K562 (cell line): ENCODE measurements at regions not wholly inside any gene's neighbourhood (a gene's known extent, or its start where the extent isn't known, plus 50 kb on each side); places are given as distances from the start of the nearest gene placed in this dataset.

ENCODE experiments used
- ATAC-seq: fragments of 200-7000 bp; cut with Tn5 transposase; 3 replicates; pipeline ENCODE4 v1.9.1; 2020; ENCODE audit warnings: moderate library complexity
- BruUV-seq: library from RNA; stranded (reverse); fragments of 400-500 nt; replicated peaks from 2 replicates; lab custom pipeline; 2021; lab: Mats Ljungman, UMichigan
- CTCF ChIA-PET: fragments of 300-600 bp; formaldehyde crosslinking; extraction: SDS; loops from one replicate; lab custom pipeline; 2021; ENCODE audit warnings: low intra/inter-chr PET ratio; lab: Yijun Ruan, JAX
- POLR2A ChIA-PET: fragments of 300-600, 350-650 bp; sonication (Branson Sonifier 250); formaldehyde crosslinking; extraction: SDS; loops from one replicate; lab custom pipeline; 2021; ENCODE audit warnings: antibody characterized with exemption, inconsistent platforms; lab: Yijun Ruan, JAX
- DNase-seq, 4 experiments: peaks; one replicate each; pipeline versions ENCODE4 v3.0.0 to v3.0.0-alpha.2; 2011 to 2018; ENCODE audit warnings: low spot score in 3 of 4, mixed read lengths in 3 of 4; ENCODE audit errors: extremely low read depth in 1 of 4
- FAIRE-seq: peaks from 2 replicates; lab custom pipeline; 2011; peaks lifted over from hg19 to GRCh38; lab: Jason Lieb, UNC
- H2AFZ ChIP-seq: 2 replicates; pipeline ENCODE4 v1.6.0; 2011; ENCODE audit warnings: low read depth, low read length, control low read depth, inconsistent platforms
- H3K27ac ChIP-seq: fragments of 200-600 bp; 3 replicates; pipeline ENCODE4 v1.8.0; 2011; ENCODE audit warnings: low read depth, mild to moderate bottlenecking, control low read depth, inconsistent platforms, low read length, moderate library complexity, mixed read lengths; ENCODE audit errors: extremely low read depth
- H3K27me3 ChIP-seq, 2 experiments: fragments of 300-600 bp in 1 of 2; 2 replicates in 1 of 2; 3 replicates in 1 of 2; pipeline versions ENCODE4 v1.6.0 to v1.8.0; 2011; ENCODE audit warnings: inconsistent platforms in 2 of 2, low read length in 2 of 2, mild to moderate bottlenecking in 1 of 2, mixed read lengths in 1 of 2, moderate library complexity in 1 of 2; ENCODE audit not compliant: control insufficient read depth in 2 of 2, insufficient read depth in 2 of 2
- H3K36me3 ChIP-seq: fragments of 300-600 bp; 3 replicates; pipeline ENCODE4 v1.8.0; 2011; ENCODE audit warnings: mild to moderate bottlenecking, low read length, inconsistent platforms; ENCODE audit not compliant: control insufficient read depth, insufficient read depth
- H3K4me1 ChIP-seq, 2 experiments: fragments of 200-600 bp in 1 of 2; replicated peaks in 1 of 2; 2 replicates in 1 of 2; 3 replicates in 1 of 2; pipeline versions ENCODE4 v1.5.1 to v1.8.0; 2011; ENCODE audit warnings: inconsistent platforms in 2 of 2, low read length in 2 of 2, mild to moderate bottlenecking in 1 of 2, mixed read lengths in 1 of 2, moderate library complexity in 1 of 2; ENCODE audit not compliant: control insufficient read depth in 2 of 2, insufficient read depth in 2 of 2
- H3K4me2 ChIP-seq: 2 replicates; pipeline ENCODE4 v1.6.1; 2011; ENCODE audit warnings: low read length, control low read depth, inconsistent platforms, mixed read lengths; ENCODE audit not compliant: insufficient read depth
- H3K4me3 ChIP-seq: fragments of 200-600 bp; sonication (generic), shearing (Covaris generic); 2 replicates; pipeline ENCODE4 v1.5.1; 2016; ENCODE audit warnings: control low read depth, inconsistent platforms
- H3K79me2 ChIP-seq: fragments of 200-600 bp; 3 replicates; pipeline ENCODE4 v1.8.0; 2011; ENCODE audit warnings: low read length, inconsistent platforms; ENCODE audit not compliant: control insufficient read depth, insufficient read depth
- H3K9ac ChIP-seq, 2 experiments: 2 replicates each; pipeline versions ENCODE4 v1.6.0 to v1.6.1; 2011; ENCODE audit warnings: low read depth in 2 of 2, low read length in 2 of 2, control low read depth in 1 of 2, inconsistent platforms in 1 of 2, mild to moderate bottlenecking in 1 of 2, mixed read lengths in 1 of 2; ENCODE audit not compliant: insufficient read depth in 1 of 2
- H3K9me1 ChIP-seq: one replicate; pipeline ENCODE4 v1.6.0; 2011; ENCODE audit warnings: inconsistent platforms, mild to moderate bottlenecking, low read length, moderate library complexity; ENCODE audit not compliant: control insufficient read depth, insufficient read depth
- H3K9me3 ChIP-seq: replicated peaks from 2 replicates; pipeline ENCODE4 v1.5.1; 2011; ENCODE audit warnings: low read depth, low read length, inconsistent platforms; ENCODE audit not compliant: control insufficient read depth, insufficient read depth
- H4K20me1 ChIP-seq: replicated peaks from 2 replicates; pipeline ENCODE4 v1.6.1; 2011; ENCODE audit warnings: low read length, inconsistent platforms, mixed read lengths; ENCODE audit not compliant: control insufficient read depth, insufficient read depth
- DIDO1 ChIP-seq: fragments of 450-650 bp; IDR thresholded peaks from 2 replicates; pipeline ENCODE4 v1.6.1; 2016; ENCODE audit warnings: low read depth, missing biosample characterization, missing genetic modification characterization
- EP300 ChIP-seq: IDR thresholded peaks from 2 replicates; pipeline ENCODE4 v1.6.1; 2012; ENCODE audit warnings: low read length, improper control_type of control experiment
- EWSR1 ChIP-seq: fragments of 450-650 bp; IDR thresholded peaks from 2 replicates; pipeline ENCODE4 v1.6.1; 2018; ENCODE audit warnings: borderline replicate concordance, mild to moderate bottlenecking, low read depth, moderate library complexity; ENCODE audit not compliant: partially characterized antibody
- KAT7 ChIP-seq: sonication (generic); formaldehyde crosslinking; IDR thresholded peaks from 2 replicates; pipeline ENCODE4 v1.8.0; 2022; ENCODE audit warnings: missing genetic modification reagents, mild to moderate bottlenecking, borderline replicate concordance
- PRMT5 ChIP-seq: sonication (generic); formaldehyde crosslinking; IDR thresholded peaks from 2 replicates; pipeline ENCODE4 v1.5.0; 2020; ENCODE audit warnings: missing genetic modification reagents
- RUNX1 ChIP-seq: sonication (generic); IDR thresholded peaks from 2 replicates; pipeline ENCODE4 v1.6.1; 2016; ENCODE audit warnings: antibody characterized with exemption, low read depth
- SIN3A ChIP-seq, 2 experiments: fragments of 150-350 bp in 1 of 2; IDR thresholded peaks; 2 replicates each; pipeline ENCODE4 v1.6.1; 2011 to 2016; ENCODE audit warnings: borderline replicate concordance in 2 of 2, low read depth in 2 of 2, low read length in 2 of 2, mild to moderate bottlenecking in 2 of 2, moderate library complexity in 2 of 2; ENCODE audit not compliant: control insufficient read depth in 1 of 2
- ZKSCAN3 ChIP-seq: fragments of 250-450 bp; sonication (Bioruptor Pico); IDR thresholded peaks from 2 replicates; pipeline ENCODE4 v1.4.0; 2020
- ZNF263 ChIP-seq: sonication (generic); formaldehyde crosslinking; IDR thresholded peaks from 2 replicates; pipeline ENCODE4 v1.8.0; 2022; ENCODE audit warnings: mild to moderate bottlenecking, missing genetic modification reagents, borderline replicate concordance
- WGBS: fragments of 100-300 bp; shearing (Covaris generic); methylation state at CpG from one replicate; pipeline ENCODE4 v1.1.6; 2016; ENCODE audit warnings: low coverage, mixed read lengths; ENCODE audit not compliant: insufficient coverage; ENCODE audit errors: missing lambda C conversion rate; 5-methylcytosine and 5-hydroxymethylcytosine counted together
- in situ Hi-C: fragments of 300-500 bp; cut with MboI; formaldehyde crosslinking; loops from 4 replicates; pipeline ENCODE4 v1.15.0; 2018; ENCODE audit warnings: inconsistent platforms, mixed read lengths
- intact Hi-C: fragments of 100-400 bp; cut with micrococcal nuclease; formaldehyde crosslinking; loops from 2 replicates; pipeline ENCODE4 v1.14.2; 2022
- TF ChIP-seq, protein P1 (sequence below): fragments of 250-450 bp; sonication (Bioruptor Pico); IDR thresholded peaks from 2 replicates; pipeline ENCODE4 v1.8.0; 2021; ENCODE audit warnings: mild to moderate bottlenecking, moderate library complexity

DNA sequence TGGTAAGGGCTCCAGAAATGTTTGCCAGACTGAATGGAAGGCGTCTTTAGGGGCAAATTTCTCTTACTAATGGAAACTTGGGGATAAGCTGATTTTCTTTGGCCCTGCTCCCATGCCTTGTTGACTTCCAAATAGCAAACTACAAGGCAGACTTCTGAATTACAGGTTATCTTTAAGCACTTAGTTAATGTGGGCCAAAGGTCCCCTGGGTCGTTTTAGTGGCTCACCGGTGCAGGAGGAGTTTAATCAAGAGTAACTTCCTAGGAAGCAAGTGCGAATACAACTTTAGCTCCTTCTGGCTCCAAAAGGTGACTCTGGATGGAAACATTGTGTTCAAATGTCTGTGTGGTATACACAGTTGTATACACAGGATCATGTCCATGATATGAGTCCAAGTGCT, 323.6 kb downstream of the SLITRK2 start:
- H3K27me3 ChIP-seq = no peaks in the 10 kb centered on the region
- H4K20me1 ChIP-seq = no peaks in the 10 kb centered on the region
- FAIRE-seq = no peak
- ChIA-PET POLR2A (no interaction called here), CTCF (no interaction called here)
- H3K36me3 ChIP-seq = no peaks in the 10 kb centered on the region
- H3K4me2 ChIP-seq = no peak overlapping the region
- H3K9me3 ChIP-seq = no peaks in the 10 kb centered on the region
- in situ Hi-C loops = no loop called here
- intact Hi-C loops = no loop called here
- TF ChIP-seq, protein P1, sequence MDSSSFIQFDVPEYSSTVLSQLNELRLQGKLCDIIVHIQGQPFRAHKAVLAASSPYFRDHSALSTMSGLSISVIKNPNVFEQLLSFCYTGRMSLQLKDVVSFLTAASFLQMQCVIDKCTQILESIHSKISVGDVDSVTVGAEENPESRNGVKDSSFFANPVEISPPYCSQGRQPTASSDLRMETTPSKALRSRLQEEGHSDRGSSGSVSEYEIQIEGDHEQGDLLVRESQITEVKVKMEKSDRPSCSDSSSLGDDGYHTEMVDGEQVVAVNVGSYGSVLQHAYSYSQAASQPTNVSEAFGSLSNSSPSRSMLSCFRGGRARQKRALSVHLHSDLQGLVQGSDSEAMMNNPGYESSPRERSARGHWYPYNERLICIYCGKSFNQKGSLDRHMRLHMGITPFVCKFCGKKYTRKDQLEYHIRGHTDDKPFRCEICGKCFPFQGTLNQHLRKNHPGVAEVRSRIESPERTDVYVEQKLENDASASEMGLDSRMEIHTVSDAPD = no peak
- no peak for TF ChIP-seq EP300
- TF ChIP-seq ZNF263 (CRISPR knock-in tag) = no peak
- no peak for TF ChIP-seq KAT7 (CRISPR knock-in tag)
- no TSS peak for BruUV-seq
- H3K9ac ChIP-seq = no peak overlapping the region
- no peak for DNase-seq
- H3K4me3 ChIP-seq = no peak overlapping the region
- no peak overlapping the region for H2AFZ ChIP-seq
- no peaks in the 10 kb centered on the region for H3K4me1 ChIP-seq
- H3K79me2 ChIP-seq = no peaks in the 10 kb centered on the region
- no peak overlapping the region for H3K27ac ChIP-seq
- 0% methylated on average over 4 of the region's 4 CpGs for WGBS
- ATAC-seq = no peak
- no peaks in the 10 kb centered on the region for H3K9me1 ChIP-seq

DNA sequence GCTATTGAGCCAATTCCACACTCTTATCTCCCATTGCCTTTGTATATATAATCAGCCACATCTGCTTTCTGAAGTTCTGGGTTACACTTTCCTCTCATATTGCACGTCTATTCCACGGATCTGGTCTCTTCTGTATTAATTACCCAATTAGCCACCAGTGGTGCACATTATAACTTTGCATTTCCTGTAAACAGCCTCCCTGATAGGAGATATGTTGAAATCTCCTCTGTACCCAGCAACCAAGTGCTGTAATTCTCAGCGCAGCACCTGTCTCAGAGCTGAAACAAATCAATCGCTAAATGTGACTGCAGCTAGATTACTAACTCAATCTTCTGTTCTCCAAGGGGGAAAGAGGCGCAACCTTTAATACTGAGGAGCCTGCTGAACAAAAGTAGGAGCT, 326.4 kb downstream of the SLITRK2 start:
- Histone ChIP-seq H4K20me1 (no peaks in the 10 kb centered on the region), H3K27me3 (no peaks in the 10 kb centered on the region), H3K27ac (no peak overlapping the region), H3K9me1 (no peaks in the 10 kb centered on the region), H3K4me2 (no peak overlapping the region), H3K4me1 (no peaks in the 10 kb centered on the region), H3K36me3 (no peaks in the 10 kb centered on the region), H3K9ac (no peak overlapping the region), H3K79me2 (no peaks in the 10 kb centered on the region), H2AFZ (no peak overlapping the region), H3K4me3 (no peak overlapping the region), H3K9me3 (no peaks in the 10 kb centered on the region)
- WGBS = 0% methylated on average over 5 of the region's 5 CpGs
- no peak for ATAC-seq
- POLR2A ChIA-PET = no interaction called here
- in situ Hi-C loops = no loop called here
- intact Hi-C loops = no loop called here
- no peak for FAIRE-seq
- no peak for DNase-seq
- CTCF ChIA-PET = no interaction called here
- BruUV-seq = no TSS peak
- TF ChIP-seq PRMT5 (CRISPR knock-in tag) (no peak), RUNX1 (no peak), DIDO1 (tag) (no peak), ZKSCAN3 (no peak), EWSR1 (no peak), SIN3A (IDR thresholded peaks at IDR 0.05; ENCODE audit: borderline replicate concordance in 2 of 2, control insufficient read depth in 1 of 2, low read depth in 2 of 2, low read length in 2 of 2) (no peak)
